Activated T-cell treated with anti-CD3 and anti-CD28 coated beads for 4 hours (primary cell): ENCODE measurements at regions not wholly inside any gene's neighbourhood (a gene's known extent, or its start where the extent isn't known, plus 50 kb on each side); places are given as distances from the start of the nearest gene placed in this dataset.

ENCODE experiments used
- DNase-seq: peaks from one replicate; pipeline ENCODE4 v3.0.0-alpha.2; 2020

DNA sequence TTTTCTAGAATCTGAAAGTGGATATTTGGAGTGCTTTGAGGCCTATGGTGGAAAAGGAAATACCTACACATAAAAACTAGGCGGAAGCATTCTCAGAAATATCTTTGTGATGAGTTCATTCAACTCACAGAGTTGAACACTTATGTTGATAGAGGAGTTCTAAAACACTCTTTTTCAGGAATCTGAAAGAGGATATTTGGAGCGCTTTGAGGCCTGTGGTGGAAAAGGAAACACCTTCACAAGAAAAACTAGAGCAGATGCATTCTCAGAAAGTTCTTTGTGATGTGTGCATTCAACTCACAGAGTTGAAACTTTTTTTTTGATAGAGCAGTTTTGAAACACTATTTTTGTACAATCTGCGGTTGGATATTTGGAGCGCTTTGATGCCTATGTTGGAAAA is 1250.0 kb upstream of the DEFB115 start:
- peak; percentile 1 for DNase-seq
